ENCODE measurements at regions not wholly inside any gene's neighbourhood (a gene's known extent, or its start where the extent isn't known, plus 50 kb on each side); places are given as distances from the start of the nearest gene placed in this dataset.

- no peak for TF ChIP-seq CTCF (IDR thresholded peaks at IDR 0.05; ENCODE audit: extremely low read depth, missing control alignments)
- no peak for DNase-seq (ENCODE audit: low spot score)
Measured at GRCh38 chr5:175235251-175235960, 208.6 kb downstream of the DRD1 start.

- DNase-seq (ENCODE audit: low spot score): no peak
- no peak for TF ChIP-seq CTCF (IDR thresholded peaks at IDR 0.05; ENCODE audit: extremely low read depth, missing control alignments)
Measured at GRCh38 chr5:175230299-175230698, 213.7 kb downstream of the DRD1 start.

GRCh38 chr5:175226506-175226905, 217.5 kb downstream of the DRD1 start:
- TF ChIP-seq CTCF (IDR thresholded peaks at IDR 0.05; ENCODE audit: extremely low read depth, missing control alignments): no peak
- no peak for DNase-seq (ENCODE audit: low spot score)

GRCh38 chr5:175223291-175223690, 220.7 kb downstream of the DRD1 start:
- DNase-seq (ENCODE audit: low spot score): no peak
- TF ChIP-seq CTCF (IDR thresholded peaks at IDR 0.05; ENCODE audit: extremely low read depth, missing control alignments): no peak

GRCh38 chr5:175222621-175223020, 221.4 kb downstream of the DRD1 start:
- DNase-seq (ENCODE audit: low spot score): no peak
- no peak for TF ChIP-seq CTCF (IDR thresholded peaks at IDR 0.05; ENCODE audit: extremely low read depth, missing control alignments)

GRCh38 chr5:175220549-175220948, 223.4 kb downstream of the DRD1 start:
- DNase-seq (ENCODE audit: low spot score): no peak
- TF ChIP-seq CTCF (IDR thresholded peaks at IDR 0.05; ENCODE audit: extremely low read depth, missing control alignments): no peak

- DNase-seq (ENCODE audit: low spot score): no peak
- no peak for TF ChIP-seq CTCF (IDR thresholded peaks at IDR 0.05; ENCODE audit: extremely low read depth, missing control alignments)
Measured at GRCh38 chr5:175219366-175219765, 224.6 kb downstream of the DRD1 start.

Data from GM20000 (cell line).